Endothelial cell of umbilical vein (primary cell): ENCODE measurements at regions not wholly inside any gene's neighbourhood (a gene's known extent, or its start where the extent isn't known, plus 50 kb on each side); places are given as distances from the start of the nearest gene placed in this dataset.

ENCODE experiments used
- BruUV-seq: library from RNA; stranded (reverse); fragments of 400-500 nt; replicated peaks from 2 replicates; lab custom pipeline; 2021; lab: Mats Ljungman, UMichigan
- CTCF ChIA-PET: fragments of 300-600, 350-600 bp; sonication (Branson Sonifier 250); formaldehyde crosslinking; loops from one replicate; lab custom pipeline; 2021; ENCODE audit warnings: antibody characterized with exemption, inconsistent platforms; lab: Charles Lee
- POLR2A ChIA-PET: fragments of 300-600, 350-600 bp; sonication (Branson Sonifier 250); formaldehyde crosslinking; loops from one replicate; lab custom pipeline; 2021; ENCODE audit warnings: antibody characterized with exemption, inconsistent platforms; lab: Charles Lee
- DNase-seq: peaks from one replicate; pipeline ENCODE4 v3.0.0-alpha.2; 2011; ENCODE audit warnings: low read depth, low spot score
- FAIRE-seq: peaks from 2 replicates; lab custom pipeline; 2011; peaks lifted over from hg19 to GRCh38; lab: Jason Lieb, UNC
- H2AFZ ChIP-seq: 2 replicates; pipeline ENCODE4 v1.6.0; 2012; ENCODE audit warnings: low read depth, low read length, control low read depth, inconsistent platforms
- H3K27ac ChIP-seq: 2 replicates; pipeline ENCODE4 v1.5.1; 2011; ENCODE audit warnings: low read depth, mild to moderate bottlenecking, control low read depth, low read length, moderate library complexity; ENCODE audit not compliant: insufficient read depth
- H3K27me3 ChIP-seq, 2 experiments: 2 replicates each; pipeline versions ENCODE4 v1.6.0 to v1.6.1; 2011; ENCODE audit warnings: low read length in 2 of 2, mixed read lengths in 1 of 2; ENCODE audit not compliant: control insufficient read depth in 2 of 2, insufficient read depth in 2 of 2
- H3K36me3 ChIP-seq, 2 experiments: 2 replicates in 1 of 2; 3 replicates in 1 of 2; pipeline ENCODE4 v1.5.1; 2011; ENCODE audit warnings: low read length in 2 of 2, mild to moderate bottlenecking in 1 of 2, moderate library complexity in 1 of 2; ENCODE audit not compliant: control insufficient read depth in 2 of 2, insufficient read depth in 2 of 2; ENCODE audit errors: extremely low read depth in 1 of 2
- H3K4me1 ChIP-seq: 3 replicates; pipeline ENCODE4 v1.5.1; 2011; ENCODE audit warnings: mild to moderate bottlenecking, low read length; ENCODE audit not compliant: control insufficient read depth, insufficient read depth; ENCODE audit errors: extremely low read depth
- H3K4me2 ChIP-seq: 2 replicates; pipeline ENCODE4 v1.6.1; 2011; ENCODE audit warnings: low read length, control low read depth, mixed read lengths; ENCODE audit not compliant: insufficient read depth
- H3K4me3 ChIP-seq, 3 experiments: fragments of 200-600 bp in 1 of 3; sonication (generic), shearing (Covaris generic) in 1 of 3; replicated peaks in 1 of 3; 2 replicates each; pipeline ENCODE4 v1.5.1; 2011 to 2016; ENCODE audit warnings: control low read depth in 3 of 3, low read length in 3 of 3, mild to moderate bottlenecking in 2 of 3, inconsistent platforms in 1 of 3, low read depth in 1 of 3, moderate library complexity in 1 of 3; ENCODE audit not compliant: insufficient read depth in 1 of 3
- H3K79me2 ChIP-seq: 2 replicates; pipeline ENCODE4 v1.6.0; 2012; ENCODE audit warnings: low read length, inconsistent platforms; ENCODE audit not compliant: control insufficient read depth, insufficient read depth
- H3K9ac ChIP-seq: replicated peaks from 2 replicates; pipeline ENCODE3; 2011; ENCODE audit warnings: low read length, control low read depth; ENCODE audit not compliant: insufficient read depth; ENCODE audit errors: extremely low read depth
- H3K9me1 ChIP-seq: replicated peaks from 3 replicates; pipeline ENCODE4 v1.6.0; 2011; ENCODE audit warnings: mild to moderate bottlenecking, low read length; ENCODE audit not compliant: control insufficient read depth, insufficient read depth; ENCODE audit errors: extremely low read depth
- H3K9me3 ChIP-seq: replicated peaks from 2 replicates; pipeline ENCODE4 v1.5.1; 2012; ENCODE audit warnings: low read length, inconsistent platforms; ENCODE audit not compliant: control insufficient read depth, insufficient read depth
- H4K20me1 ChIP-seq: replicated peaks from 2 replicates; pipeline ENCODE3; 2011; ENCODE audit warnings: mild to moderate bottlenecking, low read length; ENCODE audit not compliant: control insufficient read depth, insufficient read depth; ENCODE audit errors: extremely low read depth
- EZH2 ChIP-seq: IDR thresholded peaks from 2 replicates; pipeline ENCODE4 v1.6.1; 2012; ENCODE audit warnings: borderline replicate concordance, low read depth, mild to moderate bottlenecking, moderate library complexity, low read length, inconsistent platforms; ENCODE audit not compliant: severe bottlenecking
- GATA2 ChIP-seq: IDR thresholded peaks from 2 replicates; pipeline ENCODE4 v1.7.0; 2011; ENCODE audit warnings: low read depth, mild to moderate bottlenecking, moderate library complexity, mixed read lengths, low read length; ENCODE audit not compliant: insufficient read length, insufficient read depth
- JUN ChIP-seq: IDR thresholded peaks from 2 replicates; pipeline ENCODE4 v1.6.1; 2011; ENCODE audit warnings: borderline replicate concordance, low read depth; ENCODE audit not compliant: insufficient read length, insufficient read depth
- POLR2A ChIP-seq: IDR thresholded peaks from 2 replicates; pipeline ENCODE4 v1.6.1; 2012; ENCODE audit warnings: low read depth, mild to moderate bottlenecking, control low read depth, low read length
- POLR2AphosphoS5 ChIP-seq: IDR thresholded peaks from 2 replicates; pipeline ENCODE4 v1.6.1; 2012; ENCODE audit warnings: low read depth, mild to moderate bottlenecking, control low read depth, low read length, moderate library complexity; ENCODE audit not compliant: insufficient read depth
- dilution Hi-C: fragments of 300-500 bp; cut with MboI; formaldehyde crosslinking; loops from one replicate; pipeline ENCODE4 v1.15.0; 2019; ENCODE audit warnings: low sequenced_read_pairs; ENCODE audit not compliant: extremely low pct_ligation_motif_present
- intact Hi-C: fragments of 100-400 bp; cut with micrococcal nuclease; formaldehyde crosslinking; loops from one replicate; pipeline ENCODE4 v1.10.0; 2022
- TF ChIP-seq, protein P1 (sequence below), 2 donors: IDR thresholded peaks; 1 replicate in 1 of 2; 2 replicates in 1 of 2; pipeline ENCODE4 v1.5.1; 2011; ENCODE audit warnings: low read length in 2 of 2, mild to moderate bottlenecking in 2 of 2, moderate library complexity in 2 of 2, control low read depth in 1 of 2, inconsistent platforms in 1 of 2, low read depth in 1 of 2; ENCODE audit not compliant: insufficient read depth in 1 of 2; ENCODE audit errors: extremely low read depth in 1 of 2

DNA sequence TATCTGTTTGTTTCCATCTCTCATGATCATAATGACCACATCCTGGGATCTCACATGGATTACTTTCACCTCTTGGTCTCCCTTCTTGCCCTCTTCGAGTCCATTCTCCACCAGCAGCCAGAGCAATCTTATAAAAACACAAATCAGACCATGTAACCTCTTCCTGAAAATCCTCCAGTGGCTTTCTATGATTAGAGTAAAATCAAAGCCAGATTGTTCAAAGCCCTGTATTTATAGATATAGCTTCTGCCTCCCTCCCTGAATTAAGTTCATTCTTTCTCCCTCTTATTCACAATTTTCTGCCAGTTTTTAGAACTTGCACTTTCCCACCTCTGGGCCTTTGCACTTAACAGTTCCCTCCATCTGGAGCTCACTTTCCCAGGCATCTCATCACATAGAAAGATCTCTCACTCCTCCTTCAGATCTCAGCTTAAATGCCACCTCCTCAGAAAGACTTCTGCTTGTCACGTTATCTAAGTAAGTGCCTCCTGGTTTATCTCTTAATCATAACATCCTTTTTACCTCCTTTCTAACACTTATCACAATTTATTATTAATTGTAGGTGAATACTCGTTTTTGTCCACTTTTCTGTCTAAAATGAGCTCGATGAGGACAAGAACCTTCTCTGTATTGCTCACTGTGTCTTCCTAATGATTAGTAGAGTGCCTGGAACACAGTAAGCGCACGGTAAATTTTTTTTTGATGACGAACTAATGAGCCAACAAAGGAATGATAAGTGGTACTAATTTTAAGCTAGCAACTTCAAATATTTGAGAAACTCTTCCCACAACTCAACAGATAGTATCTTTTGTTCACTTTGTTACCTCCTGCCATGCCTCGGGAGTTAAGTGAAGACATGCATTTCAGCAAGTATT lies 80.5 kb downstream of the CYB561 start:
- no peaks in the 10 kb centered on the region for H3K36me3 ChIP-seq
- CTCF ChIA-PET = interaction anchor here (1.0 to 1.8 kb wide), 11 partner anchors 8 to 370 kb away, joined by 3 to 7 read pairs (median 3); no protein-coding TSS in a partner anchor
- no peaks in the 10 kb centered on the region for H3K9me3 ChIP-seq
- H2AFZ ChIP-seq = no peak overlapping the region
- no peaks in the 10 kb centered on the region for H4K20me1 ChIP-seq
- H3K4me2 ChIP-seq = no peak overlapping the region
- H3K9me1 ChIP-seq = no peaks in the 10 kb centered on the region
- intact Hi-C loops = no loop called here
- no peak overlapping the region for H3K4me3 ChIP-seq
- H3K4me1 ChIP-seq = no peaks in the 10 kb centered on the region
- no peaks in the 10 kb centered on the region for H3K27me3 ChIP-seq
- DNase-seq (no peak), FAIRE-seq (no peak)
- POLR2A ChIA-PET = no interaction called here
- no peak overlapping the region for H3K9ac ChIP-seq
- H3K27ac ChIP-seq = no peak overlapping the region
- BruUV-seq = no TSS peak
- dilution Hi-C loops = no loop called here
- H3K79me2 ChIP-seq = no peaks in the 10 kb centered on the region
- TF ChIP-seq POLR2AphosphoS5 = no peak
- no peak for TF ChIP-seq JUN
- no peak for TF ChIP-seq GATA2
- TF ChIP-seq, protein P1, sequence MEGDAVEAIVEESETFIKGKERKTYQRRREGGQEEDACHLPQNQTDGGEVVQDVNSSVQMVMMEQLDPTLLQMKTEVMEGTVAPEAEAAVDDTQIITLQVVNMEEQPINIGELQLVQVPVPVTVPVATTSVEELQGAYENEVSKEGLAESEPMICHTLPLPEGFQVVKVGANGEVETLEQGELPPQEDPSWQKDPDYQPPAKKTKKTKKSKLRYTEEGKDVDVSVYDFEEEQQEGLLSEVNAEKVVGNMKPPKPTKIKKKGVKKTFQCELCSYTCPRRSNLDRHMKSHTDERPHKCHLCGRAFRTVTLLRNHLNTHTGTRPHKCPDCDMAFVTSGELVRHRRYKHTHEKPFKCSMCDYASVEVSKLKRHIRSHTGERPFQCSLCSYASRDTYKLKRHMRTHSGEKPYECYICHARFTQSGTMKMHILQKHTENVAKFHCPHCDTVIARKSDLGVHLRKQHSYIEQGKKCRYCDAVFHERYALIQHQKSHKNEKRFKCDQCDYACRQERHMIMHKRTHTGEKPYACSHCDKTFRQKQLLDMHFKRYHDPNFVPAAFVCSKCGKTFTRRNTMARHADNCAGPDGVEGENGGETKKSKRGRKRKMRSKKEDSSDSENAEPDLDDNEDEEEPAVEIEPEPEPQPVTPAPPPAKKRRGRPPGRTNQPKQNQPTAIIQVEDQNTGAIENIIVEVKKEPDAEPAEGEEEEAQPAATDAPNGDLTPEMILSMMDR (IDR thresholded peaks at IDR 0.05; ENCODE audit: extremely low read depth in 1 of 2, insufficient read depth in 1 of 2, low read depth in 1 of 2, low read length in 2 of 2) = no peak
- no peak for TF ChIP-seq EZH2
- TF ChIP-seq POLR2A = no peak
